HL-60 (cell line): ENCODE measurements at regions not wholly inside any gene's neighbourhood (a gene's known extent, or its start where the extent isn't known, plus 50 kb on each side); places are given as distances from the start of the nearest gene placed in this dataset.
"Not testable (repeated sequence)": the region's sequence is repeated elsewhere in the genome, so short reads cannot be mapped to it uniquely, and the experiment has no call there.

Source experiments
- DNase-seq, 2 experiments: peaks; one replicate each; pipeline ENCODE4 v3.0.0-alpha.2; 2010 to 2020; ENCODE audit warnings: low read depth in 1 of 2, low spot score in 1 of 2
- H3K27ac ChIP-seq: fragments of 250-450 bp; sonication (Bioruptor Pico); replicated peaks from 2 replicates; pipeline ENCODE4 v1.5.1; 2020; ENCODE audit warnings: mild to moderate bottlenecking, moderate library complexity
- H3K27me3 ChIP-seq: fragments of 250-450 bp; sonication (Bioruptor Pico); 2 replicates; pipeline ENCODE4 v1.5.1; 2021; ENCODE audit warnings: mild to moderate bottlenecking, moderate library complexity; ENCODE audit not compliant: insufficient read depth, poor library complexity, severe bottlenecking
- H3K4me3 ChIP-seq: replicated peaks from 2 replicates; pipeline ENCODE4 v1.5.1; 2011; ENCODE audit warnings: mild to moderate bottlenecking, control low read depth, low read length; ENCODE audit not compliant: insufficient read depth
- CTCF ChIP-seq: IDR thresholded peaks from one replicate; pipeline ENCODE4 v1.5.1; 2011; ENCODE audit warnings: low read length, control low read depth, inconsistent platforms; ENCODE audit not compliant: insufficient read depth
- GABPA ChIP-seq: IDR thresholded peaks from 2 replicates; pipeline ENCODE4 v1.6.1; 2012; ENCODE audit warnings: low read depth
- POLR2AphosphoS5 ChIP-seq: IDR thresholded peaks from 2 replicates; pipeline ENCODE4 v1.6.1; 2012; ENCODE audit warnings: low read depth
- REST ChIP-seq: IDR thresholded peaks from 2 replicates; pipeline ENCODE4 v1.6.1; 2012; ENCODE audit warnings: low read depth; ENCODE audit not compliant: insufficient replicate concordance
- SPI1 ChIP-seq: IDR thresholded peaks from 2 replicates; pipeline ENCODE4 v1.6.1; 2012; ENCODE audit warnings: low read depth, mild to moderate bottlenecking, borderline replicate concordance

GRCh38 chr10:22467393-22467792 is 122.1 kb downstream of the SPAG6 start:
- not testable (repeated sequence) for H3K4me3 ChIP-seq, DNase-seq, H3K27ac ChIP-seq, H3K27me3 ChIP-seq

- Histone ChIP-seq H3K27me3 (no peaks in the 10 kb centered on the region), H3K27ac (no peak overlapping the region), H3K4me3 (no peak overlapping the region)
- TF ChIP-seq POLR2AphosphoS5 = no peak
- TF ChIP-seq SPI1 = no peak
- no peak for TF ChIP-seq CTCF
- no peak for TF ChIP-seq GABPA
- TF ChIP-seq REST = no peak
- no peak for DNase-seq
Observed at GRCh38 chr10:22468570-22469320, 123.4 kb downstream of the SPAG6 start.

- no peak for TF ChIP-seq CTCF
- no peak for TF ChIP-seq SPI1
- no peak for TF ChIP-seq REST
- TF ChIP-seq GABPA = no peak
- no peak for TF ChIP-seq POLR2AphosphoS5
- no peak for DNase-seq
- Histone ChIP-seq H3K27ac (no peak overlapping the region), H3K4me3 (no peak overlapping the region), H3K27me3 (peaks cover 2% of the 10 kb centered on the region)
Observed at GRCh38 chr10:22473044-22473443, 127.7 kb downstream of the SPAG6 start.

- no peak for TF ChIP-seq GABPA
- no peak for TF ChIP-seq CTCF
- TF ChIP-seq SPI1 = no peak
- no peak for TF ChIP-seq POLR2AphosphoS5
- H3K27me3 ChIP-seq = peaks cover 2% of the 10 kb centered on the region
Observed at GRCh38 chr10:22473459-22473858, 128.2 kb downstream of the SPAG6 start.

More at GRCh38 chr10:22473459-22473858, 128.2 kb downstream of the SPAG6 start:
- DNase-seq = no peak
- H3K27ac ChIP-seq = no peak overlapping the region
- no peak overlapping the region for H3K4me3 ChIP-seq
